H1 (cell line): ENCODE measurements at regions not wholly inside any gene's neighbourhood (a gene's known extent, or its start where the extent isn't known, plus 50 kb on each side); places are given as distances from the start of the nearest gene placed in this dataset.

ENCODE experiments used
- BCL11A ChIP-seq, 2 experiments: IDR thresholded peaks; one replicate each; pipeline ENCODE4 v1.6.1; 2011; ENCODE audit warnings: low read depth in 2 of 2, low read length in 2 of 2, mild to moderate bottlenecking in 2 of 2
- HDAC6 ChIP-seq: IDR thresholded peaks from one replicate; pipeline ENCODE4 v1.7.1; 2012; ENCODE audit warnings: low read depth, mild to moderate bottlenecking, inconsistent platforms, low read length, moderate library complexity
- NRF1 ChIP-seq: IDR thresholded peaks from 2 replicates; pipeline ENCODE4 v1.6.1; 2011; ENCODE audit warnings: mild to moderate bottlenecking, low read depth, low read length, improper control_type of control experiment
- RAD21 ChIP-seq, 2 experiments: IDR thresholded peaks in 1 of 2; conservative IDR thresholded peaks in 1 of 2; 2 replicates each; pipeline ENCODE4 v1.6.1; 2011; ENCODE audit warnings: low read depth in 2 of 2, low read length in 2 of 2, improper control_type of control experiment in 1 of 2, inconsistent platforms in 1 of 2, mild to moderate bottlenecking in 1 of 2, moderate library complexity in 1 of 2
- SAP30 ChIP-seq: fragments of 300-600 bp; sonication (generic); IDR thresholded peaks from 2 replicates; pipeline ENCODE4 v1.7.1; 2012; ENCODE audit warnings: low read length, moderate library complexity, mild to moderate bottlenecking, inconsistent platforms; ENCODE audit not compliant: insufficient read depth, insufficient replicate concordance

- TF ChIP-seq HDAC6 (no peak), RAD21 (IDR thresholded peaks at IDR 0.05 in 1 of 2, conservative IDR thresholded peaks at IDR 0.05 in 1 of 2; ENCODE audit: low read depth in 2 of 2, low read length in 2 of 2) (no peak), SAP30 (no peak), BCL11A (IDR thresholded peaks at IDR 0.05; ENCODE audit: low read depth in 2 of 2, low read length in 2 of 2) (no peak), NRF1 (no peak)
Measured at GRCh38 chr3:42019953-42020260, 58.0 kb upstream of the ULK4 start (continued).
